ENCODE measurements at regions not wholly inside any gene's neighbourhood (a gene's known extent, or its start where the extent isn't known, plus 50 kb on each side); places are given as distances from the start of the nearest gene placed in this dataset.

- no peak overlapping the region for H3K27ac ChIP-seq
- DNase-seq (no peak), ATAC-seq (no peak)
- H3K36me3 ChIP-seq: no peaks in the 10 kb centered on the region
- no peaks in the 10 kb centered on the region for H3K4me1 ChIP-seq
- TF ChIP-seq POLR2A (IDR thresholded peaks at IDR 0.05) (no peak), CTCF (IDR thresholded peaks at IDR 0.05) (no peak)
- no peak overlapping the region for H3K4me3 ChIP-seq
- intact Hi-C loops (cut with DNase I): no loop called here
- H3K9me3 ChIP-seq: no peaks in the 10 kb centered on the region
- H3K27me3 ChIP-seq: no peaks in the 10 kb centered on the region
These were observed 103.4 kb downstream of the TUSC7 start for GRCh38 chr3:116812949-116813348.

GRCh38 chr3:116815321-116815720 lies 105.7 kb downstream of the TUSC7 start:
- no peak for ATAC-seq

GRCh38 chr3:116815831-116816588 lies 106.4 kb downstream of the TUSC7 start:
- intact Hi-C loops (cut with DNase I): no loop called here
- Histone ChIP-seq H3K36me3 (no peaks in the 10 kb centered on the region), H3K4me1 (no peaks in the 10 kb centered on the region), H3K9me3 (no peaks in the 10 kb centered on the region), H3K4me3 (no peak overlapping the region), H3K27me3 (no peaks in the 10 kb centered on the region), H3K27ac (no peak overlapping the region)
- DNase-seq: no peak
- WGBS (ENCODE audit: insufficient coverage, low coverage, low lambda C conversion rate, missing lambda C conversion rate): 33% methylated on average over 5 of the region's 5 CpGs
- TF ChIP-seq CTCF (IDR thresholded peaks at IDR 0.05) (no peak), POLR2A (IDR thresholded peaks at IDR 0.05) (no peak)
- ATAC-seq: no peak

More at GRCh38 chr3:116815321-116815720, 105.7 kb downstream of the TUSC7 start:
- Histone ChIP-seq H3K27ac (no peak overlapping the region), H3K27me3 (no peaks in the 10 kb centered on the region), H3K36me3 (no peaks in the 10 kb centered on the region), H3K4me3 (no peak overlapping the region), H3K9me3 (no peaks in the 10 kb centered on the region), H3K4me1 (no peaks in the 10 kb centered on the region)
- WGBS (ENCODE audit: insufficient coverage, low coverage, low lambda C conversion rate, missing lambda C conversion rate): 50% methylated on average over 1 of the region's 1 CpG
- intact Hi-C loops (cut with DNase I): no loop called here
- TF ChIP-seq POLR2A (IDR thresholded peaks at IDR 0.05): no peak
- no peak for TF ChIP-seq CTCF (IDR thresholded peaks at IDR 0.05)
- DNase-seq: no peak

- no peak for DNase-seq
- no peaks in the 10 kb centered on the region for H3K9me3 ChIP-seq
- intact Hi-C loops (cut with DNase I): no loop called here
- no peaks in the 10 kb centered on the region for H3K27me3 ChIP-seq
- TF ChIP-seq CTCF (IDR thresholded peaks at IDR 0.05) (no peak), POLR2A (IDR thresholded peaks at IDR 0.05) (no peak)
- H3K27ac ChIP-seq: no peak overlapping the region
- no peaks in the 10 kb centered on the region for H3K4me1 ChIP-seq
- H3K4me3 ChIP-seq: no peak overlapping the region
- WGBS (ENCODE audit: insufficient coverage, low coverage, low lambda C conversion rate, missing lambda C conversion rate): 45% methylated on average over 1 of the region's 1 CpG
- no peak for ATAC-seq
- no peaks in the 10 kb centered on the region for H3K36me3 ChIP-seq
These were observed 111.8 kb downstream of the TUSC7 start for GRCh38 chr3:116821371-116821770.

Data from right lobe of liver (tissue), 6 donors.